H1 (cell line): ENCODE measurements at regions not wholly inside any gene's neighbourhood (a gene's known extent, or its start where the extent isn't known, plus 50 kb on each side); places are given as distances from the start of the nearest gene placed in this dataset.

Source experiments
- CTCF ChIA-PET: fragments of 300-600 bp; sonication (Branson Sonifier 250); formaldehyde crosslinking; loops from one replicate; lab custom pipeline; 2021; ENCODE audit not compliant: partially characterized antibody; lab: Charles Lee
- POLR2A ChIA-PET: fragments of 300-600 bp; sonication (Branson Sonifier 250); formaldehyde crosslinking; loops from one replicate; lab custom pipeline; 2021; ENCODE audit warnings: inconsistent platforms; ENCODE audit not compliant: partially characterized antibody; lab: Charles Lee
- DNase-seq, 2 experiments: peaks; one replicate each; pipeline versions ENCODE4 v3.0.0 to v3.0.0-alpha.2; 2010 to 2022; ENCODE audit warnings: low spot score in 2 of 2, low read depth in 1 of 2, mixed read lengths in 1 of 2
- FAIRE-seq: peaks from 2 replicates; lab custom pipeline; 2011; peaks lifted over from hg19 to GRCh38; lab: Jason Lieb, UNC
- H2AFZ ChIP-seq: 2 replicates; pipeline ENCODE4 v1.8.1; 2012; ENCODE audit warnings: low read length, inconsistent platforms
- H2AK5ac ChIP-seq: 2 replicates; pipeline ENCODE4 v1.6.1; 2013; ENCODE audit warnings: low read depth, low read length
- H2BK120ac ChIP-seq: replicated peaks from 2 replicates; pipeline ENCODE3; 2013; ENCODE audit warnings: low read depth, low read length, inconsistent platforms
- H2BK12ac ChIP-seq: 2 replicates; pipeline ENCODE4 v1.6.1; 2013; ENCODE audit warnings: low read depth, low read length
- H2BK15ac ChIP-seq: 2 replicates; pipeline ENCODE4 v1.6.1; 2013; ENCODE audit warnings: low read length
- H2BK20ac ChIP-seq: 2 replicates; pipeline ENCODE4 v1.6.1; 2013; ENCODE audit warnings: low read length
- H2BK5ac ChIP-seq: 2 replicates; pipeline ENCODE4 v1.6.1; 2013; ENCODE audit warnings: low read depth, low read length
- H3K14ac ChIP-seq: 2 replicates; pipeline ENCODE4 v1.6.1; 2013; ENCODE audit warnings: inconsistent platforms; ENCODE audit not compliant: insufficient read length
- H3K18ac ChIP-seq: 2 replicates; pipeline ENCODE4 v1.6.1; 2013; ENCODE audit warnings: low read length; ENCODE audit errors: extremely low read depth
- H3K23ac ChIP-seq: 2 replicates; pipeline ENCODE4 v1.6.1; 2013; ENCODE audit warnings: inconsistent platforms; ENCODE audit not compliant: insufficient read length
- H3K23me2 ChIP-seq: 2 replicates; pipeline ENCODE4 v1.6.1; 2013; ENCODE audit warnings: low read depth, low read length
- H3K27ac ChIP-seq: 2 replicates; pipeline ENCODE4 v1.6.1; 2011; ENCODE audit warnings: low read depth, low read length, inconsistent platforms
- H3K27me3 ChIP-seq, 4 experiments: replicated peaks in 1 of 4; 1 replicate in 1 of 4; 2 replicates in 3 of 4; pipeline versions ENCODE4 v1.6.1 to v1.8.1; 2011 to 2013; ENCODE audit warnings: low read length in 3 of 4, mild to moderate bottlenecking in 3 of 4, inconsistent platforms in 2 of 4, mixed read lengths in 2 of 4, moderate library complexity in 1 of 4; ENCODE audit not compliant: control insufficient read depth in 3 of 4, insufficient read depth in 3 of 4; ENCODE audit errors: extremely low read depth in 1 of 4
- H3K36me3 ChIP-seq, 4 experiments: 2 replicates each; pipeline versions ENCODE4 v1.6.1 to v1.8.1; 2011 to 2013; ENCODE audit warnings: mild to moderate bottlenecking in 4 of 4, low read length in 3 of 4, moderate library complexity in 2 of 4, control low read depth in 1 of 4, inconsistent platforms in 1 of 4; ENCODE audit not compliant: insufficient read depth in 4 of 4, control insufficient read depth in 2 of 4
- H3K4ac ChIP-seq: replicated peaks from 2 replicates; pipeline ENCODE3; 2013; ENCODE audit warnings: low read length, low read depth, mixed read lengths, inconsistent platforms; ENCODE audit not compliant: insufficient read length
- H3K4me1 ChIP-seq, 4 experiments: replicated peaks in 1 of 4; 1 replicate in 1 of 4; 2 replicates in 3 of 4; pipeline versions ENCODE4 v1.6.1 to v1.8.1; 2011 to 2013; ENCODE audit warnings: low read length in 3 of 4, inconsistent platforms in 2 of 4, mixed read lengths in 1 of 4; ENCODE audit not compliant: insufficient read depth in 4 of 4, control insufficient read depth in 3 of 4
- H3K4me2 ChIP-seq, 2 experiments: 2 replicates each; pipeline versions ENCODE4 v1.6.1 to v1.8.1; 2011 to 2013; ENCODE audit warnings: low read depth in 2 of 2, low read length in 2 of 2, control low read depth in 1 of 2, inconsistent platforms in 1 of 2, mild to moderate bottlenecking in 1 of 2; ENCODE audit not compliant: insufficient read depth in 1 of 2
- H3K4me3 ChIP-seq, 4 experiments: fragments of 200-600, 300-600 bp in 1 of 4; sonication (generic), shearing (Covaris generic), sonication (Bioruptor Twin) in 1 of 4; 2 replicates each; pipeline versions ENCODE4 v1.5.1 to v1.8.1; 2011 to 2016; ENCODE audit warnings: low read length in 4 of 4, low read depth in 3 of 4, control low read depth in 2 of 4, inconsistent platforms in 2 of 4, mild to moderate bottlenecking in 2 of 4, mixed read lengths in 1 of 4, moderate library complexity in 1 of 4; ENCODE audit not compliant: insufficient read depth in 2 of 4; ENCODE audit errors: extremely low read depth in 1 of 4
- H3K56ac ChIP-seq: replicated peaks from 2 replicates; pipeline ENCODE3; 2013; ENCODE audit warnings: low read depth, mild to moderate bottlenecking, mixed read lengths, low read length, inconsistent platforms; ENCODE audit not compliant: insufficient read length
- H3K79me1 ChIP-seq: 2 replicates; pipeline ENCODE4 v1.6.1; 2013; ENCODE audit warnings: low read depth, low read length, control low read depth
- H3K79me2 ChIP-seq, 2 experiments: 2 replicates each; pipeline versions ENCODE4 v1.6.1 to v1.8.1; 2012 to 2013; ENCODE audit warnings: low read length in 2 of 2, mild to moderate bottlenecking in 2 of 2, inconsistent platforms in 1 of 2; ENCODE audit not compliant: insufficient read depth in 2 of 2, control insufficient read depth in 1 of 2
- H3K9ac ChIP-seq, 4 experiments: replicated peaks in 1 of 4; 1 replicate in 1 of 4; 2 replicates in 3 of 4; pipeline versions ENCODE4 v1.6.1 to v1.8.1; 2011 to 2013; ENCODE audit warnings: low read depth in 3 of 4, low read length in 3 of 4, control low read depth in 2 of 4, mild to moderate bottlenecking in 2 of 4, moderate library complexity in 2 of 4, inconsistent platforms in 1 of 4; ENCODE audit errors: extremely low read depth in 1 of 4
- H3K9me3 ChIP-seq, 2 experiments: 2 replicates each; pipeline versions ENCODE4 v1.6.1 to v1.8.1; 2012 to 2013; ENCODE audit warnings: mild to moderate bottlenecking in 2 of 2, moderate library complexity in 2 of 2, control low read depth in 1 of 2, inconsistent platforms in 1 of 2, low read depth in 1 of 2, low read length in 1 of 2, mixed read lengths in 1 of 2; ENCODE audit not compliant: insufficient read depth in 2 of 2
- H4K20me1 ChIP-seq, 2 experiments: replicated peaks in 1 of 2; 2 replicates each; pipeline versions ENCODE3 to v1.8.1; 2011 to 2013; ENCODE audit warnings: inconsistent platforms in 2 of 2, low read length in 2 of 2, mild to moderate bottlenecking in 1 of 2; ENCODE audit not compliant: insufficient read depth in 2 of 2, control insufficient read depth in 1 of 2
- H4K5ac ChIP-seq: 2 replicates; pipeline ENCODE4 v1.6.1; 2013; ENCODE audit warnings: low read length, low read depth, mixed read lengths, inconsistent platforms; ENCODE audit not compliant: insufficient read length
- H4K8ac ChIP-seq: 2 replicates; pipeline ENCODE4 v1.8.0; 2013; ENCODE audit warnings: mild to moderate bottlenecking, moderate library complexity, low read length, inconsistent platforms; ENCODE audit not compliant: insufficient read depth; ENCODE audit errors: extremely low read depth
- H4K91ac ChIP-seq: replicated peaks from 2 replicates; pipeline ENCODE3; 2013; ENCODE audit warnings: low read length, mixed read lengths, inconsistent platforms; ENCODE audit not compliant: insufficient read length
- ASH2L ChIP-seq: fragments of 200-600, 300-600 bp; sonication (generic); IDR thresholded peaks from one replicate; pipeline ENCODE4 v1.7.1; 2017; ENCODE audit warnings: low read length
- ATF3 ChIP-seq: IDR thresholded peaks from 2 replicates; pipeline ENCODE4 v1.6.1; 2011; ENCODE audit warnings: low read depth, mild to moderate bottlenecking, low read length; ENCODE audit not compliant: insufficient read depth
- CHD2 ChIP-seq: IDR thresholded peaks from 2 replicates; pipeline ENCODE4 v1.6.1; 2012; ENCODE audit warnings: low read length, improper control_type of control experiment
- CTBP2 ChIP-seq: IDR thresholded peaks from 2 replicates; pipeline ENCODE4 v1.7.0; 2011; ENCODE audit warnings: borderline replicate concordance, mild to moderate bottlenecking, moderate library complexity, mixed read lengths, low read length; ENCODE audit not compliant: insufficient read depth, insufficient read length
- HDAC2 ChIP-seq, 2 experiments: fragments of 300-600 bp in 1 of 2; sonication (generic) in 1 of 2; IDR thresholded peaks; 2 replicates each; pipeline ENCODE4 v1.6.1; 2011 to 2012; ENCODE audit warnings: low read depth in 2 of 2, low read length in 2 of 2, mild to moderate bottlenecking in 2 of 2, moderate library complexity in 2 of 2, borderline replicate concordance in 1 of 2, inconsistent platforms in 1 of 2
- HDAC6 ChIP-seq: IDR thresholded peaks from one replicate; pipeline ENCODE4 v1.7.1; 2012; ENCODE audit warnings: low read depth, mild to moderate bottlenecking, inconsistent platforms, low read length, moderate library complexity
- JUND ChIP-seq: IDR thresholded peaks from 2 replicates; pipeline ENCODE4 v1.6.1; 2011; ENCODE audit warnings: mild to moderate bottlenecking, improper control_type of control experiment, low read length
- KDM4A ChIP-seq: IDR thresholded peaks from one replicate; pipeline ENCODE4 v1.7.1; 2012; ENCODE audit warnings: low read depth, mild to moderate bottlenecking, moderate library complexity, low read length, inconsistent platforms; ENCODE audit not compliant: severe bottlenecking
- SIX5 ChIP-seq: IDR thresholded peaks from 2 replicates; pipeline ENCODE4 v1.6.1; 2011; ENCODE audit warnings: mild to moderate bottlenecking, low read depth, low read length
- SUZ12 ChIP-seq: fragments of 200-600 bp; sonication (generic); IDR thresholded peaks from 2 replicates; pipeline ENCODE4 v1.6.1; 2012; ENCODE audit warnings: mild to moderate bottlenecking, inconsistent platforms, low read length, moderate library complexity, mixed read lengths
- TEAD4 ChIP-seq: IDR thresholded peaks from 2 replicates; pipeline ENCODE4 v1.6.1; 2012; ENCODE audit warnings: low read depth, low read length, inconsistent platforms, mixed read lengths
- WGBS, 2 experiments: shearing (Covaris generic) in 1 of 2; methylation state at CpG; one replicate each; pipeline versions ENCODE4 v1.1.6 to v1.1.7; 2013 to 2015; ENCODE audit warnings: low lambda C conversion rate in 2 of 2, mixed read lengths in 2 of 2, inconsistent platforms in 1 of 2, low coverage in 1 of 2, missing lambda C conversion rate in 1 of 2; ENCODE audit not compliant: insufficient replicate concordance in 2 of 2, insufficient coverage in 1 of 2, insufficient read length in 1 of 2; ENCODE audit errors: extremely low coverage in 1 of 2, missing lambda C conversion rate in 1 of 2; 5-methylcytosine and 5-hydroxymethylcytosine counted together

DNA sequence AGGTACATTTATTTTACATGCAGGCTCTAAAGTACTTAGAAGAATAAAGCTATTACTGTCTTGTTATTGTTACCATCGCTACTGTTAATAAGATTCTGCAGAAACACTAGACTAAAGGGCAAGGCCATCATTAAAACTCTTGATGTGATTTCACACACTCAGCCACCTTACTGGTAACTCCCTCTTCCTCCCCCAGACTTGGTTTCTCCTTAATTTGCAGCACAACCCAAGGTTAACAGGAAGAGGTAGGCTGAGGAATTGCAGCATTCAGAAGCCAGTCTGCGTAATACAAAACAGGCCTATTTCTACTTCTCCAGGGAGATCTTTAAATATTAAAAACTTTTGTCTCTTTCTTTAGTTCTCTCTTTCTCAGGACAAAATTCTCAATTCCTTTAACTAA lies 210.3 kb downstream of the BTG1 start:
- H3K56ac ChIP-seq: no peak overlapping the region
- no peak overlapping the region for H4K5ac ChIP-seq
- H2BK120ac ChIP-seq: no peak overlapping the region
- H3K14ac ChIP-seq: no peak overlapping the region
- H3K79me2 ChIP-seq: no peaks in the 10 kb centered on the region
- no peak overlapping the region for H3K4me2 ChIP-seq
- no peak overlapping the region for H3K9ac ChIP-seq
- no peak overlapping the region for H3K4me3 ChIP-seq
- no peaks in the 10 kb centered on the region for H4K20me1 ChIP-seq
- no peak overlapping the region for H2BK5ac ChIP-seq
- WGBS, 2 experiments: 88% methylated on average over 2 of the region's 2 CpGs; no CpG with 5 or more reads in 1 of the 2 experiments
- H3K27ac ChIP-seq: no peak overlapping the region
- H3K4ac ChIP-seq: no peak overlapping the region
- no peak overlapping the region for H4K8ac ChIP-seq
- H3K79me1 ChIP-seq: no peaks in the 10 kb centered on the region
- no peak overlapping the region for H3K23ac ChIP-seq
- no peak overlapping the region for H3K18ac ChIP-seq
- H3K4me1 ChIP-seq: no peaks in the 10 kb centered on the region
- DNase-seq (no peak), FAIRE-seq (no peak)
- H3K27me3 ChIP-seq: no peaks in the 10 kb centered on the region
- no peak overlapping the region for H2AFZ ChIP-seq
- no peaks in the 10 kb centered on the region for H3K36me3 ChIP-seq
- H2BK12ac ChIP-seq: no peak overlapping the region
- H3K9me3 ChIP-seq: no peaks in the 10 kb centered on the region
- POLR2A ChIA-PET: interaction anchor here (1.2 kb wide), 1 partner anchor 211 kb away, joined by 3 read pairs; the partner anchor contains the start of gene BTG1
- no peak overlapping the region for H2BK15ac ChIP-seq
- CTCF ChIA-PET: no interaction called here
- H2AK5ac ChIP-seq: no peak overlapping the region
- no peak overlapping the region for H2BK20ac ChIP-seq
- no peak for TF ChIP-seq CTBP2
- TF ChIP-seq JUND: no peak
- no peak for TF ChIP-seq ATF3
- no peak for TF ChIP-seq KDM4A
- TF ChIP-seq CHD2: no peak
- no peak for TF ChIP-seq TEAD4
- TF ChIP-seq SIX5: no peak
- no peak for TF ChIP-seq ASH2L
- no peak for TF ChIP-seq HDAC6
- TF ChIP-seq HDAC2 (IDR thresholded peaks at IDR 0.05; ENCODE audit: borderline replicate concordance in 1 of 2, low read depth in 2 of 2, low read length in 2 of 2): no peak
- TF ChIP-seq SUZ12: no peak
- no peaks in the 10 kb centered on the region for H3K23me2 ChIP-seq
- no peak overlapping the region for H4K91ac ChIP-seq
